Amniotic stem cell (primary cell): ENCODE measurements at regions not wholly inside any gene's neighbourhood (a gene's known extent, or its start where the extent isn't known, plus 50 kb on each side); places are given as distances from the start of the nearest gene placed in this dataset.
"Not testable (repeated sequence)": the region's sequence is repeated elsewhere in the genome, so short reads cannot be mapped to it uniquely, and the experiment has no call there.

ENCODE experiments used
- DNase-seq: peaks from one replicate; lab custom pipeline; 2025; lab: John Stamatoyannopoulos, UW

DNA sequence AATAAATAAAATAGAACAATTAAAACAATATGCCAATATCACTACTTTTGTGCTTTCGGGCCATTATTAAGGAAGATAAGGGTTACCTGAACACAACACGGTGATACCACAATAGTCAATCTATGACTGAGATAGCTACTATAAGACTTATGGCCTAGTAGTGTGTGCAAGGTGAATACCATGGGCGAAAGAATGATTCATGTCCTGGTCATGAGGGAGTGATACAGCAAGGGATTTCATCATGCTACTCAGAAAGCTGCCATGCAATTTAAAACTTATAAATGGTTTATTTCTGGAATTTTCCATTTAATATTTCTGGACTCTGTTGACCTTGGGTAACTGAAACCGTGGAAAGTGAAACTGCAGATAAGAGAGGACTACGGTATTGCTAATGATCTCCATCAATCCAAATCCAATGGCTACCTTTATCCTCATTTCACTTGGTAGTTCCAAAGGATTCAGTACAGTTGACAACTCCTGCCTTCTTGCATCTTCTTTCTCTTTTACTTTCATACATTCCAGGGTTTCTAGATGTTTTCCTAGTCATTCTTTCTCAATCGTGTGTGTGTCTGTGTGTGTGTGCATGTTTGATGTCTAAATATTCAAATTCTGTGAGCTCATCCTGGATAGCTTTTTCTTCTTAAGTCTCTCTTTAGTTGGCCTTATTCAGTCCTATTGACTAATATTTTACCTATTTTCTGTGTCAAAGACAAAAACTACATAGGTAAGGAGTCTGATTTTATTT lies 100.5 kb upstream of the MAGI2 start:
- no peak for DNase-seq

DNA sequence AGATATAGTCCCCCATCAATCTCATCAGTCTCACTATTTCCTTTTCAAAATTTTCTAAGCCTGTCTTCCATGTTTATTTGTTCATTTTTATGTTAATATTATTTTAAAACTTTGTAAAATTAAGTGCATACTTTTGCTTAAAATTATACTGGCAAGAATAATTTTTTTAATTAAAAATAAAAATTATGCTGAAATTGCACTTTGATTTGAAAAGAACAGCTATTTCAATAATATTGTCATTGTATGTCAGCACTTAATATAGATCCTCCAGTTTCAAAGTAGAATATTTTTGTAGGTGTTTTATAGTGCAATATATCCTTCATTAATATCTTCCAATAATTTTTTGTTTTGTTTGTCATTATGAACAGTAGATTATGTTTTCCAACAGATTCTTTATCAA lies 99.0 kb upstream of the MAGI2 start:
- no peak for DNase-seq

DNA sequence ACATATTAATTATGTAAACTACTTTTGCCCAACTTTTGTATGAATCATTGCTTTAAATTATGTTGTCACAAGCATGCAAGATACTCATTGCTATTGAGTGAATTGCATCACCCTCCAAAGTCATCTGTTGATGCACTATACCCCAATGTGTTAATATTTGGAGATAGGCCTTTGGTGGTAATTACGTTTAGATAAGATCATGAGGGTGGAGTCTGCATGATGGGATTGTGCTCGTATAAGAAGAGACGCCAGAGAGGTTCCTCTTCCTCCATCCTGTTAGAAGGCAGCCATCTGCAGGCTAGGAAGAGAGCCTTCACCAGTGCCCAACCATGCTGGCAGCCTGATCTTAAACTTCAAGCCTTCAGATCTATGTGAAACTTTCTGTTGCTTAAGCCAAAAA lies 95.3 kb upstream of the MAGI2 start:
- DNase-seq: no peak

DNA sequence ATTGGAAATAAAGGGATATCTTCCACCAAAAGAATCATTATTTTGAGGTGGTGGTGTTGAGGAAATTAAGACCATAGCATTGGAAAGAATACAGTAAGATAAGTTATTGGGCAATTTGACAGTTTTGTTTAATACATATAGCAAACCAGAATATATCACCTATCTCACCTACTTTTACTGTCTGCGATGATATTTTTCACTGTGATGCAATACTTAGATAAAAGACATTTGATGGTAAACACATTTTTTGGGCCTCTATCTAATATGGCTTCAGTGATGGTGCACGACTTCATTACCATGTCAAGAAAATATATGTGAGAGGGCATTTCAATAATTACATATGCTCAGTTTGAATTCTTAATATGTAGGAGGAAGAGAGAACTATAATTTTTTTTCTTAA lies 93.7 kb upstream of the MAGI2 start:
- DNase-seq: no peak

DNA sequence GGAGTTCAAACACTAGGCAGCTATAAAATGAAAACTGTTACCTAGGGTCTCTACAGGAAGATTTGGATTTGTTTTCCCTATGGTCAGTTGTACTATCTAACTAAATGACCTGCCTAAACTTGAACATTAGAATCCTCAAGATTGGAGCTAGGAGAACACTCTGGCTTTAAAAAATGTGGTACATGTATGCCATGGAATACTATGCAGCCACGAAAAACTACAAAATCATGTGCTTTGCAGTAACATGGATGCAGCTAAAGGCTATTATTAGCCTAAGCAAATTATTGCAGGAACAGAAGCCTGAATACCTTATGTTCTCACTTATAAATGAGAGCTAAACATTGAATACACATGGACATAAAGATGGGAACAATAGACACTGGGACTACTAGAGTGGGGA lies 87.1 kb upstream of the MAGI2 start:
- no peak for DNase-seq

DNA sequence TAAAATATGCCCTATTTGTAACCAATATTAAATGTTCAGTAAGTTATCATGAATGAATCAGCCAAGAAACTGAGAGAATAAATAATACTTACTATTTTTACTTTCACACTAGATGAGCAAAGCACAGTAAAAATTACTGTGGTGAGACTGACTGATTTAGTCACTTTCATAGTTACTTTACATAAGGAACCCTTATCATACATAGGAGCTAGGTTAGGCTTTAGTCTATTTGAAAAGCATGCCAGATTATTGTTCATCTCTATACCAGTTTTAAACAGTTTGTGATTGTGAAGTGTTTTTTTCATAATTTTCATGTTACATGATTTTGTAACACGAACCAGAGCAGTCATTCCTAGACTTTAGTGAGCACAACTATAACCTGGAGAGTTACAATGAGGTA lies 80.7 kb upstream of the MAGI2 start:
- no peak for DNase-seq

DNA sequence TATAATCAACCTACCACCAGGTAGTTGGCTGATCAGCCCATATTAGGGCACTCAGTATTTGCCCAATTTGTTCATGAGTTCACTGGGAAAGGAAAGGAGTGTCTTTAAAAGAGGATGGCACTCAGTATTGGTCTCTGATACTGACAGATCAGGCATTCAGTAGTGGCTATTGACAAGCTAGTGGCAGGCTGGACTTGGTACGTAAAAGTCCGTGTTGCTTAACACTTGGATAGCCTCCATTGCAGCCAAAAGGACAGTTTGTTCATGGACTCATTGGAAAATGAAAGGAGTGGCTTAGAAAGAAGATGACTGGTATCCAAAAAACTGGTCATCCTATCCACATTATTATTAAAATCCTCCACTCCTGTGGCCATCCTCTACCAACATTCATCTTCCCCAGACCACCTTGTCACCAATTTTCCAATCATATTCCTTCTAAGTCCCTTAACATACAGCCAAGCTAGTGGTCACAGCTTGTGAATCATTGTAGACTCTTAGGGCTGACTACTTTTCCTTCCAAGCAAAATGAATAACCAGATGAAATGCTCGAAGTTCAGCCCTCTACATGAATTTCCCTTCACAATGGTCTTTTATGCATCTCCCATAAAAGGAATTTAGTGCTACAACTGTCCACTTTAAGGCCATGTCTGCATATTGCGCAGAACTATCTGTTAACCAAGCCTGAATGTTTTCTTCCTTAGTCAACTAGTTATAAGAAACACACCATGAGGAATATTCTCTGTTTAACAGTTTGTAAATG lies 78.6 kb upstream of the MAGI2 start:
- DNase-seq: no peak

DNA sequence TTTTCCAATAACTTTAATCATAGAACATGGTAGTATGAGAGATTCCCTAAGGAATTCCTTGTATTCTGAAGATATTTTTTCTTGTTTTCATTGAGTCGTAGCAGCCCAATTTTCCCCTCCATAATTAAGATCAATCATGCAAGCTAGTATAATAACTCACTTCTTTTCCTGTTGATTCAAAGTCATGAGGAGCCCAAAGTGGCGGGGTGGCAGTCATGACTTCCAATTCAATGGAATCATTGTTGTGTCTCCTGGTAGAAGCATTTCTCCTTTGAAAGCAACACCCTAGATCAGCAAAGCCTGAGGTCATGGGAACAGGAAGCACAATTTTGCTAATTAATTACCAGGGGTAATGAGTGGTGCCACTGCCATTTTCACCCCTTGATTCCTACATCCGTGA lies 77.6 kb upstream of the MAGI2 start:
- no peak for DNase-seq

DNA sequence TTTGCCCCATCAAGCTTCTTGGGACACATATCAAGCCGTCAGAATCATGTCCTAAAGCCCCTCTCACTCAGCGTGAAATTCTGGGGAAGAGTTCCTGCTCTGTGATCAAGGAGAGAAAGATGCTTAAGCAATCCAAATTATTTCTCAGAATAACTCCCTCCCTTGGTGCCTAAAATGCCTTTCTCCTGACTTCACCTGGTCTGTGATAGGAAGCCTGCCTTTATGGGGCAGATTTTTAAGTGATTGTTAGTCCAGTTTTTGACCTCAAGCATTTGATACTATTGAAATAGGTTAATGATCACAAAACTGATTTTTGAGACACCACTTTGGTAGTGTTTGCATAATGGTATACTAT lies 76.4 kb upstream of the MAGI2 start:
- DNase-seq: no peak

DNA sequence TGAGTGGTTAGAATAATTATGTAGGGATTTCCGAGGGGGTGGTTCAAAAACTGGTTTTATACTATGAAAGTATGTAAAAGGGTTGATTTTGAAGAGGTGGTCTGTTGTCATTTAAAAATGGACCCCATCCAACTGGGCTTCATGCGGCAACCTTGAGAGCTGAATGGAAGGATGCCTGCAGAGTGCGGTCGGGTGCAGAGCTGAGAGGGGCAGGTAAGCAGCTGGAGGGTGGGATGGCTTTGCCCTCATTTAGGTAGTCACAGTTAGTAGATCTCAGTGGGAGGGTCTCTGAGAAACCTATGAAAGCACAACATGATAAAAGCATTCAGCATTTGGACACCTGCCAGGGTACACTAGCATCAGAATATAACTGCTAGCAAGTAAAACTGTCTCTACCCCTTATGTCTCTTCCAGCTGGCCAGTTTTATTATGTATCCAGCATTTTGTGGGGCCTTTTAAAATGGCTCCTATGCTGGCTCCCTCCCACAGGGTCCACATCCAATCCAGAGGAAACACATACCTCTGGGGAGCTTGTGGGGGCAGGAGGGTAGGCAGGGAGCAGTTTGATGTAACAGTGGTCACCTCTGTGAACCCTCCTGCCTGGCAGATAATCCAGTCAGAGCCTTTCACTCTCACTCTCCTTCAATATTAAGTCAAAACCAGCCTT lies 75.9 kb upstream of the MAGI2 start:
- DNase-seq: no peak

DNA sequence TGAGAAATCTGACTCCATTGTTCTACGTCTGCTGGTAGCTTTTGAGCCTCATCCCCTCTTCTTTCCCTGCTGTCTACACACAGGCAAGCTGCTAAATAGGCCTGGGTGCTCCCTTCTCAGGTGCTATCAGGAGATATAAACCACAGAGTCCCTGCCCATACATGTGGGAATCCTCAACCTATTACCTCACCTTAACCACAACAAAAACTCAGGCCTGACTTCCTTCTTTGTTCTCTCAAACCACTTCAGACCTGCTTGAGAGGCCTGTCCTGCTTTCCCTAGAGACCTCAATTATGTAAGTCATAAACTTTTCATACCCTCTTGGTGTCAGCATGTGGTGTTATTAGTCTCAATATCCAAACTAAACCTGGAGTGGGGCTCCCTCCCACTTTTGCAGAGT lies 75.0 kb upstream of the MAGI2 start:
- DNase-seq: no peak

DNA sequence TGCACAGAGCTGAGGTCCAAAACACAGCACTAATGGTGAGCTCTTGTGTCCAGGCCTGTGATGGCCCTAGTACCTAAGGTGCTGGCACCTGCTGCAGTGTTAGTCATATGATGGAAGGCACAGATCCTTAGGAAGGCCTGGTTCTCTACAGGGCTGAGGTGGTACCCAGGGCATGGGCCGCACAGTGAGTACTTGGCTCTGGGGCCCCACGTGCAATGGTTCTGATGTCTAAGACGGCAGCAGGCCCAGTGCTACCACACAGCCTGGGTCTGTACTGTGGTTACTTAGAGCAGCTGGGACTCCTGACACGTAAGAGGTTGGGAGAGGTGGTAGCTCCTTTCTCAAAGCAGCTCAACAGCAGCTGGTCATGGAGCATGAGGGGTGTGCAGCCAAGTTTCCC lies 70.6 kb upstream of the MAGI2 start:
- no peak for DNase-seq

DNA sequence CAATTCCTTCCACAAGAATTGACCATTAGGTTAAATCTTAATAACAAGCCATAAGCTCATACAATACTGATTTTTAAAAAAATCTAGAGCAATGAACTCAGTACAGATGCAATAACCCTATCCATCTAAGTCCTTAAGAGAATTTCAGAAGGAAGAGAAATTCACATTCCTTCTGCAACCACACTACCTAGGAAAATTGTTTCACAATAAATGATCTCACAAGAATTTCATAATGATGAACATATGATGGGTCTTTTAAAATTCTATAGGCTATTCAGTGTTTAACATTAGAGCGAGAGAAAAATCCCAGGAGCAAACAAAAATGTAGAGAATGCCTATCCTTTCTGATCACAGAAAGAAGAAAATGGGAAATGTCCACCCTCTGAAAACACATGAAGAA lies 70.0 kb upstream of the MAGI2 start:
- DNase-seq: no peak

DNA sequence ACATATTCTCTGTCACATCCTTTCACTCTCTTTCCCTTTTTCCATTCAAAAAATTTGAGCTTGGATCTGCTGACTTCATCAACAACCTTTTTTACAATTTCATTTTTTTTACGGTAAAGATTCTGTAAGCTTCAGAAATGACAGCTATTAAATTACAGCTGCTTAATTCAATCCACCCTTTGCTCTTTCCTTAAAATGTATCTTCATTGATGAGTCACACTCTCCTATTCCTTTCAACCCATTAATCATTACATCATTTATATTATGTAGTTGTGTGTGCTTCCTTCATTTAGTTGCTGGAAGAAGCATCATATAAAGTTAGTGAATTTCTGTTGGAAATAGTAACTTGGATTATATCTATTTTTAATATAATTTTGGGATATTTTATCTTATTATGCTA lies 67.1 kb upstream of the MAGI2 start:
- no peak for DNase-seq

DNA sequence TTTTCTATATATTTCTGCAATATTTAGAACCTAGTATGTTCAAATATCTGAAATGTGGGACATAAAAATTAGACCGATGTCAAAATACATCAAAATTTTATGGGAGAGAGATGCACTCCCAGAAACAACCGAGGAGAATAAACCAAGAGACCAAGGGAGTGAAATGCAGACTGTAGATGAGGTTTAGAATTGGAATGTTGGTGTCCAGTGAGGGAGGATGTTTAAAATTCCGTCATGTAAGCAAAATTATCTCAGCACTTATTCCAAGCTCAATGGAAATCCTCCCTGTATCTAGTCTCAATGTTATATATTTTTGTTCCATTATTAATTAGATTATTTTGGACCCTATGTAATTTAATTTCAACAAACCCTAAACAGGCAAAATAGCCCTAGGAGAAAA lies 61.9 kb upstream of the MAGI2 start:
- no peak for DNase-seq

DNA sequence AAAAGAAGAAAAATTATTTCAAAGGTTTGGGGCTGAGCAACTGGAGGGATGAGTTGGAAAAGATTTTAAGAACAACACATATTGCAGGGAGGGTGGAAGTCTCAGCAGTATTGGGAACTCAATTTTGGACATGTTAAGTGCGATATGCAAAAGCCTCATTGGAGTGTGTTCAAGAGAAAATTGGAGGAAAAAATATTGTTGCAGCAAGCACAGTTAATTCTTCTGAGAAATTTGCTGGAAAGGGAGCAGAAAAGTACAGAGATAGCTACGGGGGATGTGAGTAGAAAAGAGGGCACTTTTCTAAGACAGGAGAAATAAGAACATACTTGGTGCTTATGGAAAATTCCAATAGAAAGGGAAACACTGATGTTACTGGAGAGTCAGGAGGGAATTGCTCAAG lies 59.8 kb upstream of the MAGI2 start:
- no peak for DNase-seq

DNA sequence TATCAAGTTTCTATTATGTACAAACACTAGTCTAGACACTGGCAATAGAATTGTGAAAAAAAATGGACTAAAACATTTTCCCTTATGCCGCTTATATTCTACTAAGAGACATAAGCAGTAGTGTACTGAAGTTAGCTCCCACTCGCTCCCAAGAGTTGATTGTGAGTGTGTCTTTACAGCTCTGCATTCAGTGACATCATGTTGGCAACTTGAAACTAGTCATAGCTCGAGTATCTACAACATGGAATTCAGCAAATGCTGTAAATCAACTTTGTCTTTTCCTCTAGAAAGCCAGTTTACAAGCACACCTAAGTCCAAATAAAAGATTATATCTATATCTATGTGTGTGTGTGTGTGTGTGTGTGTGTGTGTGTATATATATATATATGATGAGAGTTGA lies 58.8 kb upstream of the MAGI2 start:
- no peak for DNase-seq

DNA sequence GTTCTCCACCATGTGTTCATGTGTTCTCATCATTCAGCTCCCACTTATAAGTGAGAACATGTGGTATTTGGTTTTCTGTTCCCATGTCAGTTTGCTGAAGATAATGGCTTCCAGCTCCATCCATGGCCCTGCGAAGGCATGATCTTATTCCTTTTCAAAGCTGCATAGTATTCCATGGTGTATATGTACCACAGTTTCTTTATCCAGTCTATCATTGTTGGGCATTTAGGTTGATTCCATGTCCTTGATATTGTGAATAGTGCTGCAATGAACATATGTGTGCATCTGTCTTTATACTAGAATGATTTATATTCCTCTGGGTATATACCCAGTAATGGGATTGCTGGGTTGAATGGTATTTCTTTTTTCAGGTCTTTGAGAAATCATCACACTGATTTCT lies 57.6 kb upstream of the MAGI2 start:
- DNase-seq: not testable (repeated sequence)

DNA sequence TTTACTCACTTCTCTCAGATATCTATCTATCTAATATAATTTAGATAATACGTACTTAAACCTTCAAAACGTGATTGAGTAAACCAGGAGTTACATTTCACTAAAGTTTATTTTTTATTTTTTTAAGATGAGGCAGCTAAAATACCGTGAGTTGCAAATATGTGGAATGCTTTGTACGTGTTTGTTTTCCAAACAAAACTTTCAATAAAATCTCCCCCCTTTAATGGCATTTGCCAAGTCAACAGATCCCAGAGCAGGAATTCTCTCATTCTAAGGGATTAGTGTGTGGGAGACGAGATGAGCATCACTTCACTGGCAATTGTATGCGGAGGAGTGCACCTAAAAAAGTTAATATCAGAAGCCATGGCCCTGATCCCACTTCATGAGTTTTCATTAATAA lies 53.7 kb upstream of the MAGI2 start:
- DNase-seq: no peak

DNA sequence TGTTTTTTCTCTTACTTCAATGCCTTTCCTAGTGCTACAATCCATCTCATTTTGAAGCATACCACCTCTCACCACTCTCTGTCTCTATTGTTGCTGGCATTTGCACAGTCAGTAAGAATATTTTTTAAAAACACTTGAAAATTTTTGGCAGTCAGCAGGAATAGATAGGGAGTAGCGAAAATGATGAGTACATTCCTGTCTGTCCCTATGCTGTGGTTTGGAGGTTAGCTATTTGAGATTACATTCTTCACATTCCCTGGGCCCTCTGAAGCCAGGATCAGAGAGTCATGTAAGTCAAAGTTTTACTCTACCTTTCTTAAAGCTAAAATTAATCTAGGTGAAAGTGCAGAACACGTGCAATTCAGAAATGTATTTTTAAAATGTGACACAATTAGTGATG lies 53.0 kb upstream of the MAGI2 start:
- DNase-seq: no peak

DNA sequence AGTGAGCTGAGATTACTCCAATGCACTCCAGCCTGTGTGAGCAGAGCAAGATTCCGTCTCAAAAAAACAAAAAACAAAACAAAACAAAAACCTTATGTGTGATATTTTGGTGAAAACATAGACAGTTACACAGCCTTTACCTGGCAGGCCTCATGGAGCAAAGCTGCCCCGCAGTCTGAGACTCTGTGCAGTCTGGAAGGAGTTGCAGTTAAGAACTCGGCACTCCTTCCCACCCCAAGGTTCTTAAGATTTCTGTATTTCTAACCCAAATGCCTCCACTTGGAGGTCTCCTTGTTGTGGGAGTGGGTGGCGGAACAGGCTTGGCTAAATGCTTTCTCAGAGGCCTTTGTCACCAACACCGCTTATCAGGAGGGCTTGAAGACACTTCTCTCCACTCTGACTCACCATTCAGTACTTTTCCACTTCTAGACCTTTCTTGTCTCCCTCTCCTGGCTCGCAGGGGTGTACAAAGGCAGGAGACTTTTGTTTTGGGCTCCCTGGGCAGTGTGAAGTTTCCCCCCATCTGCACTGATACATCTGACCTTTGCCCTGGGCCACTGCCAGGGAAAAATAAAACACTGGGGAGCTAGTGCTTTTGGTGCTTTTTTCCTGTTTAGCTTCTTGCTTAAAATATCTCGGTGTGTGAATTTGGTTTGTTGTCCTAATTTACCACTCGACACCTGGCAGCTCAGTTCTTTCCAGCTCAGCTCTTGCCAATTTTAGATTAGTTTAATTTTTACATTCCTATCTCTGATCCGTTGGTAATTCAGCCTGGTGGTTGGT lies 51.3 kb upstream of the MAGI2 start:
- DNase-seq: no peak
